WTC11 (cell line): ENCODE measurements at regions not wholly inside any gene's neighbourhood (a gene's known extent, or its start where the extent isn't known, plus 50 kb on each side); places are given as distances from the start of the nearest gene placed in this dataset.

ENCODE experiments used
- ATAC-seq: fragments of 200-7000 bp; cut with Tn5 transposase; 2 replicates; pipeline ENCODE4 v1.10.0; 2021; ENCODE audit warnings: mild to moderate bottlenecking, moderate library complexity
- CTCF ChIA-PET: fragments of 300-600 bp; sonication (Branson Sonifier 250); formaldehyde crosslinking; loops from one replicate; lab custom pipeline; 2021; ENCODE audit warnings: antibody characterized with exemption; lab: Charles Lee
- POLR2A ChIA-PET: fragments of 350-600 bp; sonication (Branson Sonifier 250); formaldehyde crosslinking; loops from one replicate; lab custom pipeline; 2021; ENCODE audit warnings: antibody characterized with exemption; lab: Charles Lee
- DNase-seq: peaks from one replicate; pipeline ENCODE4 v3.0.0; 2021; ENCODE audit warnings: low spot score
- H3K27ac Mint-ChIP-seq: 2 replicates; pipeline ENCODE4 v1.8.0; 2021; ENCODE audit warnings: mixed read lengths
- H3K27me3 Mint-ChIP-seq: 2 replicates; pipeline ENCODE4 v1.8.0; 2021; ENCODE audit warnings: low read depth, mild to moderate bottlenecking, moderate library complexity, mixed read lengths
- H3K36me3 Mint-ChIP-seq: 2 replicates; pipeline ENCODE4 v1.8.0; 2021; ENCODE audit warnings: mixed read lengths
- H3K4me1 Mint-ChIP-seq: 2 replicates; pipeline ENCODE4 v1.8.0; 2022; ENCODE audit warnings: mixed read lengths
- H3K4me3 Mint-ChIP-seq: 2 replicates; pipeline ENCODE4 v1.8.0; 2021; ENCODE audit warnings: mild to moderate bottlenecking, moderate library complexity, mixed read lengths
- H3K9me3 Mint-ChIP-seq: 2 replicates; pipeline ENCODE4 v1.8.0; 2021; ENCODE audit warnings: mixed read lengths
- ATF1 ChIP-seq: sonication (generic); formaldehyde crosslinking; IDR thresholded peaks from 2 replicates; pipeline ENCODE4 v1.8.1; 2023; ENCODE audit warnings: mild to moderate bottlenecking, moderate library complexity, missing genetic modification reagents
- FOXJ3 ChIP-seq: sonication (generic); formaldehyde crosslinking; IDR thresholded peaks from 2 replicates; pipeline ENCODE4 v1.9.0; 2021; ENCODE audit warnings: missing genetic modification reagents, mild to moderate bottlenecking, borderline replicate concordance
- HMGA2 ChIP-seq: fragments of 250-450 bp; sonication (Bioruptor Pico); IDR thresholded peaks from 2 replicates; pipeline ENCODE4 v1.4.0; 2021; ENCODE audit warnings: mild to moderate bottlenecking, moderate library complexity
- NFE2L1 ChIP-seq: sonication (generic); formaldehyde crosslinking; IDR thresholded peaks from 2 replicates; pipeline ENCODE4 v1.8.1; 2023; ENCODE audit warnings: missing genetic modification reagents
- NR3C1 ChIP-seq: sonication (generic); formaldehyde crosslinking; conservative IDR thresholded peaks from 2 replicates; pipeline ENCODE4 v1.8.1; 2023; ENCODE audit warnings: low read depth, mild to moderate bottlenecking, missing genetic modification reagents
- SP1 ChIP-seq: sonication (generic); formaldehyde crosslinking; conservative IDR thresholded peaks from 2 replicates; pipeline ENCODE4 v1.8.1; 2022; ENCODE audit warnings: missing genetic modification reagents
- TF ChIP-seq, protein P1 (sequence below): sonication (generic); formaldehyde crosslinking; IDR thresholded peaks from 2 replicates; pipeline ENCODE4 v1.8.0; 2022; ENCODE audit warnings: missing genetic modification reagents
- TF ChIP-seq, protein P2 (sequence below): sonication (generic); formaldehyde crosslinking; IDR thresholded peaks from 2 replicates; pipeline ENCODE4 v1.8.1; 2023; ENCODE audit warnings: mild to moderate bottlenecking, missing genetic modification reagents
- TF ChIP-seq, protein P3 (sequence below): sonication (generic); formaldehyde crosslinking; IDR thresholded peaks from 2 replicates; pipeline ENCODE4 v1.8.1; 2023; ENCODE audit warnings: mild to moderate bottlenecking, missing genetic modification reagents, borderline replicate concordance
- TF ChIP-seq, protein P4 (sequence below): sonication (generic); formaldehyde crosslinking; IDR thresholded peaks from 2 replicates; pipeline ENCODE4 v1.8.1; 2023; ENCODE audit warnings: mild to moderate bottlenecking, missing genetic modification reagents, moderate library complexity
- TF ChIP-seq, protein P5 (sequence below): sonication (generic); formaldehyde crosslinking; IDR thresholded peaks from 2 replicates; pipeline ENCODE4 v1.8.1; 2023; ENCODE audit warnings: mild to moderate bottlenecking, moderate library complexity, missing genetic modification reagents
- TF ChIP-seq, protein P6 (sequence below): fragments of 250-450 bp; sonication (Bioruptor Pico); IDR thresholded peaks from 2 replicates; pipeline ENCODE4 v1.9.0; 2021; ENCODE audit warnings: mild to moderate bottlenecking, borderline replicate concordance
- TF ChIP-seq, protein P7 (sequence below): sonication (generic); formaldehyde crosslinking; IDR thresholded peaks from 2 replicates; pipeline ENCODE4 v1.8.0; 2022; ENCODE audit warnings: mild to moderate bottlenecking, missing genetic modification reagents

DNA sequence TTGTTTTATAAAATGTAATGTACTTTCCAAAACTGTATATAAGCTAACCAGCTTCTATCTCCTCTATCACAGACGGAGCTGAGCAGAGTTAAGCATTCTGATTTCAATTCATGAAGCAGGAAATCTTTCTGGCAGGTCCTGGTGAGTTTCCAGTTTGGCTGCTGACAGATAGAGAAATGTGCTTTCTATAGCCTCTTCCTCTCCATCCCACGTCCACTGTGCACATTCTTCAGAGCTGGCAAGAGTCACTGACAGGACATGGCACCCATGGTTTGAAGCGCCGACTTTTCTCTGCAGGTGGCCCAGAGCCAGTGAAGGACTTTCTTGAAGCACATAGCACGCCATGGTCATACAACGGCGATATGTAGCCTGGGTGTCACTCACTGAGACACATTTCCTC is 52.3 kb upstream of the POU2F1 start:
- DNase-seq (no peak), ATAC-seq (no peak)
- TF ChIP-seq, protein P1, sequence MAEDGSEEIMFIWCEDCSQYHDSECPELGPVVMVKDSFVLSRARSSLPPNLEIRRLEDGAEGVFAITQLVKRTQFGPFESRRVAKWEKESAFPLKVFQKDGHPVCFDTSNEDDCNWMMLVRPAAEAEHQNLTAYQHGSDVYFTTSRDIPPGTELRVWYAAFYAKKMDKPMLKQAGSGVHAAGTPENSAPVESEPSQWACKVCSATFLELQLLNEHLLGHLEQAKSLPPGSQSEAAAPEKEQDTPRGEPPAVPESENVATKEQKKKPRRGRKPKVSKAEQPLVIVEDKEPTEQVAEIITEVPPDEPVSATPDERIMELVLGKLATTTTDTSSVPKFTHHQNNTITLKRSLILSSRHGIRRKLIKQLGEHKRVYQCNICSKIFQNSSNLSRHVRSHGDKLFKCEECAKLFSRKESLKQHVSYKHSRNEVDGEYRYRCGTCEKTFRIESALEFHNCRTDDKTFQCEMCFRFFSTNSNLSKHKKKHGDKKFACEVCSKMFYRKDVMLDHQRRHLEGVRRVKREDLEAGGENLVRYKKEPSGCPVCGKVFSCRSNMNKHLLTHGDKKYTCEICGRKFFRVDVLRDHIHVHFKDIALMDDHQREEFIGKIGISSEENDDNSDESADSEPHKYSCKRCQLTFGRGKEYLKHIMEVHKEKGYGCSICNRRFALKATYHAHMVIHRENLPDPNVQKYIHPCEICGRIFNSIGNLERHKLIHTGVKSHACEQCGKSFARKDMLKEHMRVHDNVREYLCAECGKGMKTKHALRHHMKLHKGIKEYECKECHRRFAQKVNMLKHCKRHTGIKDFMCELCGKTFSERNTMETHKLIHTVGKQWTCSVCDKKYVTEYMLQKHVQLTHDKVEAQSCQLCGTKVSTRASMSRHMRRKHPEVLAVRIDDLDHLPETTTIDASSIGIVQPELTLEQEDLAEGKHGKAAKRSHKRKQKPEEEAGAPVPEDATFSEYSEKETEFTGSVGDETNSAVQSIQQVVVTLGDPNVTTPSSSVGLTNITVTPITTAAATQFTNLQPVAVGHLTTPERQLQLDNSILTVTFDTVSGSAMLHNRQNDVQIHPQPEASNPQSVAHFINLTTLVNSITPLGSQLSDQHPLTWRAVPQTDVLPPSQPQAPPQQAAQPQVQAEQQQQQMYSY (CRISPR knock-in tag), result no peak
- Mint-ChIP-seq H3K36me3 (peaks cover 4% of the 10 kb centered on the region), H3K27ac (no peak overlapping the region), H3K9me3 (peaks cover 12% of the 10 kb centered on the region), H3K4me3 (no peak overlapping the region), H3K4me1 (peaks cover 41% of the 10 kb centered on the region), H3K27me3 (no peaks in the 10 kb centered on the region)
- ChIA-PET POLR2A (no interaction called here), CTCF (no interaction called here)

DNA sequence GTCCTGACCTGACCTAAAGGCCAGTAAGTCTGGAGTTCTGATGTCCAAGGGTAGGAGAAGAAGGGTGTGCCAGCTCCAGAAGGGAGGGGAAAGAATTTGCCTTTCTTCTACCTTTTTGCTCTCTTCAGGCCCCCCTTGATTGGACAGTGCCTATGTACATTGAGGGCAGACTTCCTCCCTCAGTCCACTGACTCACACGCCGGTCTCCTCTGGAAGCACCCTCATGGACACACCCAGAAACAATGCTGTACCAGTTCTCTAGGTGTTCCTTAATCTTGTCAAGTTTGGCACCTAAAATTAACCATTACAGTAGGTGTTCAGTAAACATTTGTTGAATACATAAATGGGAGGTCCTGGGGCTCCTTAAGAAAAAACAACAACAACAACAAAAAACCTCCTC is 51.0 kb upstream of the POU2F1 start:
- ChIA-PET POLR2A (no interaction called here), CTCF (no interaction called here)

More for the DNA sequence above, 51.0 kb upstream of the POU2F1 start:
- no peak for TF ChIP-seq NFE2L1
- no peak for TF ChIP-seq HMGA2 (CRISPR knock-in tag)
- TF ChIP-seq, protein P2, sequence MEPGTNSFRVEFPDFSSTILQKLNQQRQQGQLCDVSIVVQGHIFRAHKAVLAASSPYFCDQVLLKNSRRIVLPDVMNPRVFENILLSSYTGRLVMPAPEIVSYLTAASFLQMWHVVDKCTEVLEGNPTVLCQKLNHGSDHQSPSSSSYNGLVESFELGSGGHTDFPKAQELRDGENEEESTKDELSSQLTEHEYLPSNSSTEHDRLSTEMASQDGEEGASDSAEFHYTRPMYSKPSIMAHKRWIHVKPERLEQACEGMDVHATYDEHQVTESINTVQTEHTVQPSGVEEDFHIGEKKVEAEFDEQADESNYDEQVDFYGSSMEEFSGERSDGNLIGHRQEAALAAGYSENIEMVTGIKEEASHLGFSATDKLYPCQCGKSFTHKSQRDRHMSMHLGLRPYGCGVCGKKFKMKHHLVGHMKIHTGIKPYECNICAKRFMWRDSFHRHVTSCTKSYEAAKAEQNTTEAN (CRISPR knock-in tag), result no peak
- no peak for TF ChIP-seq SP1
- TF ChIP-seq, protein P3, sequence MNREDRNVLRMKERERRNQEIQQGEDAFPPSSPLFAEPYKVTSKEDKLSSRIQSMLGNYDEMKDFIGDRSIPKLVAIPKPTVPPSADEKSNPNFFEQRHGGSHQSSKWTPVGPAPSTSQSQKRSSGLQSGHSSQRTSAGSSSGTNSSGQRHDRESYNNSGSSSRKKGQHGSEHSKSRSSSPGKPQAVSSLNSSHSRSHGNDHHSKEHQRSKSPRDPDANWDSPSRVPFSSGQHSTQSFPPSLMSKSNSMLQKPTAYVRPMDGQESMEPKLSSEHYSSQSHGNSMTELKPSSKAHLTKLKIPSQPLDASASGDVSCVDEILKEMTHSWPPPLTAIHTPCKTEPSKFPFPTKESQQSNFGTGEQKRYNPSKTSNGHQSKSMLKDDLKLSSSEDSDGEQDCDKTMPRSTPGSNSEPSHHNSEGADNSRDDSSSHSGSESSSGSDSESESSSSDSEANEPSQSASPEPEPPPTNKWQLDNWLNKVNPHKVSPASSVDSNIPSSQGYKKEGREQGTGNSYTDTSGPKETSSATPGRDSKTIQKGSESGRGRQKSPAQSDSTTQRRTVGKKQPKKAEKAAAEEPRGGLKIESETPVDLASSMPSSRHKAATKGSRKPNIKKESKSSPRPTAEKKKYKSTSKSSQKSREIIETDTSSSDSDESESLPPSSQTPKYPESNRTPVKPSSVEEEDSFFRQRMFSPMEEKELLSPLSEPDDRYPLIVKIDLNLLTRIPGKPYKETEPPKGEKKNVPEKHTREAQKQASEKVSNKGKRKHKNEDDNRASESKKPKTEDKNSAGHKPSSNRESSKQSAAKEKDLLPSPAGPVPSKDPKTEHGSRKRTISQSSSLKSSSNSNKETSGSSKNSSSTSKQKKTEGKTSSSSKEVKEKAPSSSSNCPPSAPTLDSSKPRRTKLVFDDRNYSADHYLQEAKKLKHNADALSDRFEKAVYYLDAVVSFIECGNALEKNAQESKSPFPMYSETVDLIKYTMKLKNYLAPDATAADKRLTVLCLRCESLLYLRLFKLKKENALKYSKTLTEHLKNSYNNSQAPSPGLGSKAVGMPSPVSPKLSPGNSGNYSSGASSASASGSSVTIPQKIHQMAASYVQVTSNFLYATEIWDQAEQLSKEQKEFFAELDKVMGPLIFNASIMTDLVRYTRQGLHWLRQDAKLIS (CRISPR knock-in tag), result no peak
- TF ChIP-seq FOXJ3 (CRISPR knock-in tag), result no peak
- TF ChIP-seq NR3C1 (CRISPR knock-in tag), result no peak
- TF ChIP-seq, protein P4, sequence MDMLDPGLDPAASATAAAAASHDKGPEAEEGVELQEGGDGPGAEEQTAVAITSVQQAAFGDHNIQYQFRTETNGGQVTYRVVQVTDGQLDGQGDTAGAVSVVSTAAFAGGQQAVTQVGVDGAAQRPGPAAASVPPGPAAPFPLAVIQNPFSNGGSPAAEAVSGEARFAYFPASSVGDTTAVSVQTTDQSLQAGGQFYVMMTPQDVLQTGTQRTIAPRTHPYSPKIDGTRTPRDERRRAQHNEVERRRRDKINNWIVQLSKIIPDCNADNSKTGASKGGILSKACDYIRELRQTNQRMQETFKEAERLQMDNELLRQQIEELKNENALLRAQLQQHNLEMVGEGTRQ, result no peak
- no peak for TF ChIP-seq ATF1
- TF ChIP-seq, protein P5, sequence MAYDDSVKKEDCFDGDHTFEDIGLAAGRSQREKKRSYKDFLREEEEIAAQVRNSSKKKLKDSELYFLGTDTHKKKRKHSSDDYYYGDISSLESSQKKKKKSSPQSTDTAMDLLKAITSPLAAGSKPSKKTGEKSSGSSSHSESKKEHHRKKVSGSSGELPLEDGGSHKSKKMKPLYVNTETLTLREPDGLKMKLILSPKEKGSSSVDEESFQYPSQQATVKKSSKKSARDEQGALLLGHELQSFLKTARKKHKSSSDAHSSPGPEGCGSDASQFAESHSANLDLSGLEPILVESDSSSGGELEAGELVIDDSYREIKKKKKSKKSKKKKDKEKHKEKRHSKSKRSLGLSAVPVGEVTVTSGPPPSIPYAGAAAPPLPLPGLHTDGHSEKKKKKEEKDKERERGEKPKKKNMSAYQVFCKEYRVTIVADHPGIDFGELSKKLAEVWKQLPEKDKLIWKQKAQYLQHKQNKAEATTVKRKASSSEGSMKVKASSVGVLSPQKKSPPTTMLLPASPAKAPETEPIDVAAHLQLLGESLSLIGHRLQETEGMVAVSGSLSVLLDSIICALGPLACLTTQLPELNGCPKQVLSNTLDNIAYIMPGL (CRISPR knock-in tag), result no peak
- TF ChIP-seq, protein P6, sequence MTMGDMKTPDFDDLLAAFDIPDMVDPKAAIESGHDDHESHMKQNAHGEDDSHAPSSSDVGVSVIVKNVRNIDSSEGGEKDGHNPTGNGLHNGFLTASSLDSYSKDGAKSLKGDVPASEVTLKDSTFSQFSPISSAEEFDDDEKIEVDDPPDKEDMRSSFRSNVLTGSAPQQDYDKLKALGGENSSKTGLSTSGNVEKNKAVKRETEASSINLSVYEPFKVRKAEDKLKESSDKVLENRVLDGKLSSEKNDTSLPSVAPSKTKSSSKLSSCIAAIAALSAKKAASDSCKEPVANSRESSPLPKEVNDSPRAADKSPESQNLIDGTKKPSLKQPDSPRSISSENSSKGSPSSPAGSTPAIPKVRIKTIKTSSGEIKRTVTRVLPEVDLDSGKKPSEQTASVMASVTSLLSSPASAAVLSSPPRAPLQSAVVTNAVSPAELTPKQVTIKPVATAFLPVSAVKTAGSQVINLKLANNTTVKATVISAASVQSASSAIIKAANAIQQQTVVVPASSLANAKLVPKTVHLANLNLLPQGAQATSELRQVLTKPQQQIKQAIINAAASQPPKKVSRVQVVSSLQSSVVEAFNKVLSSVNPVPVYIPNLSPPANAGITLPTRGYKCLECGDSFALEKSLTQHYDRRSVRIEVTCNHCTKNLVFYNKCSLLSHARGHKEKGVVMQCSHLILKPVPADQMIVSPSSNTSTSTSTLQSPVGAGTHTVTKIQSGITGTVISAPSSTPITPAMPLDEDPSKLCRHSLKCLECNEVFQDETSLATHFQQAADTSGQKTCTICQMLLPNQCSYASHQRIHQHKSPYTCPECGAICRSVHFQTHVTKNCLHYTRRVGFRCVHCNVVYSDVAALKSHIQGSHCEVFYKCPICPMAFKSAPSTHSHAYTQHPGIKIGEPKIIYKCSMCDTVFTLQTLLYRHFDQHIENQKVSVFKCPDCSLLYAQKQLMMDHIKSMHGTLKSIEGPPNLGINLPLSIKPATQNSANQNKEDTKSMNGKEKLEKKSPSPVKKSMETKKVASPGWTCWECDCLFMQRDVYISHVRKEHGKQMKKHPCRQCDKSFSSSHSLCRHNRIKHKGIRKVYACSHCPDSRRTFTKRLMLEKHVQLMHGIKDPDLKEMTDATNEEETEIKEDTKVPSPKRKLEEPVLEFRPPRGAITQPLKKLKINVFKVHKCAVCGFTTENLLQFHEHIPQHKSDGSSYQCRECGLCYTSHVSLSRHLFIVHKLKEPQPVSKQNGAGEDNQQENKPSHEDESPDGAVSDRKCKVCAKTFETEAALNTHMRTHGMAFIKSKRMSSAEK, result no peak
- TF ChIP-seq, protein P7, sequence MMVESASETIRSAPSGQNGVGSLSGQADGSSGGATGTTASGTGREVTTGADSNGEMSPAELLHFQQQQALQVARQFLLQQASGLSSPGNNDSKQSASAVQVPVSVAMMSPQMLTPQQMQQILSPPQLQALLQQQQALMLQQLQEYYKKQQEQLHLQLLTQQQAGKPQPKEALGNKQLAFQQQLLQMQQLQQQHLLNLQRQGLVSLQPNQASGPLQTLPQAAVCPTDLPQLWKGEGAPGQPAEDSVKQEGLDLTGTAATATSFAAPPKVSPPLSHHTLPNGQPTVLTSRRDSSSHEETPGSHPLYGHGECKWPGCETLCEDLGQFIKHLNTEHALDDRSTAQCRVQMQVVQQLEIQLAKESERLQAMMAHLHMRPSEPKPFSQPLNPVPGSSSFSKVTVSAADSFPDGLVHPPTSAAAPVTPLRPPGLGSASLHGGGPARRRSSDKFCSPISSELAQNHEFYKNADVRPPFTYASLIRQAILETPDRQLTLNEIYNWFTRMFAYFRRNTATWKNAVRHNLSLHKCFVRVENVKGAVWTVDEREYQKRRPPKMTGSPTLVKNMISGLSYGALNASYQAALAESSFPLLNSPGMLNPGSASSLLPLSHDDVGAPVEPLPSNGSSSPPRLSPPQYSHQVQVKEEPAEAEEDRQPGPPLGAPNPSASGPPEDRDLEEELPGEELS, result no peak
- Mint-ChIP-seq H3K27ac (no peak overlapping the region), H3K36me3 (peaks cover 4% of the 10 kb centered on the region), H3K9me3 (peaks cover 12% of the 10 kb centered on the region), H3K27me3 (no peaks in the 10 kb centered on the region), H3K4me1 (peaks cover 42% of the 10 kb centered on the region), H3K4me3 (no peak overlapping the region)
- no peak for DNase-seq
- no peak for ATAC-seq
